ENCODE measurements at regions not wholly inside any gene's neighbourhood (a gene's known extent, or its start where the extent isn't known, plus 50 kb on each side); places are given as distances from the start of the nearest gene placed in this dataset.
A peak's percentile ranks its signal among the peaks of the same experiment; 100 is the strongest.

- H3K9me3 Mint-ChIP-seq (ENCODE audit: low read depth): peaks cover 4% of the 10 kb centered on the region
- peaks cover 7% of the 10 kb centered on the region for H3K36me3 Mint-ChIP-seq
- no peak overlapping the region for H3K4me3 Mint-ChIP-seq
- H3K27ac Mint-ChIP-seq: peak overlapping the region; percentile 83
- H3K4me1 Mint-ChIP-seq (ENCODE audit: low read depth): peaks cover 71% of the 10 kb centered on the region
- no peaks in the 10 kb centered on the region for H3K27me3 Mint-ChIP-seq
These were observed 100.9 kb downstream of the XCL2 start for GRCh38 chr1:168442931-168443330.

- H3K27ac Mint-ChIP-seq: peak overlapping the region; percentile 16
- H3K4me1 Mint-ChIP-seq (ENCODE audit: low read depth): peaks cover 67% of the 10 kb centered on the region
- H3K9me3 Mint-ChIP-seq (ENCODE audit: low read depth): no peaks in the 10 kb centered on the region
- no peak overlapping the region for H3K4me3 Mint-ChIP-seq
- no peaks in the 10 kb centered on the region for H3K27me3 Mint-ChIP-seq
- peaks cover 5% of the 10 kb centered on the region for H3K36me3 Mint-ChIP-seq
These were observed 102.1 kb downstream of the XCL2 start for GRCh38 chr1:168441745-168442144.

GRCh38 chr1:168439456-168440375, 104.1 kb downstream of the XCL2 start:
- peak overlapping the region; percentile 61 for H3K27ac Mint-ChIP-seq
- no peaks in the 10 kb centered on the region for H3K9me3 Mint-ChIP-seq (ENCODE audit: low read depth)
- H3K4me1 Mint-ChIP-seq (ENCODE audit: low read depth): peaks cover 46% of the 10 kb centered on the region
- H3K4me3 Mint-ChIP-seq: peak overlapping the region; percentile 79
- H3K36me3 Mint-ChIP-seq: peaks cover under 1% of the 10 kb centered on the region
- no peaks in the 10 kb centered on the region for H3K27me3 Mint-ChIP-seq

- H3K9me3 Mint-ChIP-seq (ENCODE audit: low read depth): no peaks in the 10 kb centered on the region
- peak overlapping the region; percentile 21 for H3K4me3 Mint-ChIP-seq
- peaks cover 37% of the 10 kb centered on the region for H3K4me1 Mint-ChIP-seq (ENCODE audit: low read depth)
- H3K27ac Mint-ChIP-seq: no peak overlapping the region
- H3K36me3 Mint-ChIP-seq: no peaks in the 10 kb centered on the region
- no peaks in the 10 kb centered on the region for H3K27me3 Mint-ChIP-seq
These were observed 105.2 kb downstream of the XCL2 start for GRCh38 chr1:168438626-168439025.

- Mint-ChIP-seq H3K36me3 (no peaks in the 10 kb centered on the region), H3K27ac (no peak overlapping the region), H3K9me3 (ENCODE audit: low read depth) (no peaks in the 10 kb centered on the region), H3K27me3 (no peaks in the 10 kb centered on the region), H3K4me1 (ENCODE audit: low read depth) (peaks cover 29% of the 10 kb centered on the region), H3K4me3 (no peak overlapping the region)
These were observed 106.0 kb downstream of the XCL2 start for GRCh38 chr1:168437821-168438220.

- Mint-ChIP-seq H3K4me1 (ENCODE audit: low read depth) (peaks cover 15% of the 10 kb centered on the region), H3K4me3 (no peak overlapping the region), H3K27ac (no peak overlapping the region), H3K36me3 (no peaks in the 10 kb centered on the region), H3K27me3 (no peaks in the 10 kb centered on the region), H3K9me3 (ENCODE audit: low read depth) (no peaks in the 10 kb centered on the region)
These were observed 108.4 kb downstream of the XCL2 start for GRCh38 chr1:168435439-168435838.

GRCh38 chr1:168433238-168433637, 110.6 kb downstream of the XCL2 start:
- no peaks in the 10 kb centered on the region for H3K4me1 Mint-ChIP-seq (ENCODE audit: low read depth)
- H3K4me3 Mint-ChIP-seq: no peak overlapping the region
- H3K27me3 Mint-ChIP-seq: no peaks in the 10 kb centered on the region
- H3K27ac Mint-ChIP-seq: no peak overlapping the region
- H3K9me3 Mint-ChIP-seq (ENCODE audit: low read depth): no peaks in the 10 kb centered on the region
- H3K36me3 Mint-ChIP-seq: no peaks in the 10 kb centered on the region

GRCh38 chr1:168431882-168432281, 111.9 kb downstream of the XCL2 start:
- Mint-ChIP-seq H3K4me3 (no peak overlapping the region), H3K27ac (no peak overlapping the region), H3K27me3 (no peaks in the 10 kb centered on the region), H3K9me3 (ENCODE audit: low read depth) (no peaks in the 10 kb centered on the region), H3K4me1 (ENCODE audit: low read depth) (no peaks in the 10 kb centered on the region), H3K36me3 (no peaks in the 10 kb centered on the region)

GRCh38 chr1:168430321-168430720, 113.5 kb downstream of the XCL2 start:
- Mint-ChIP-seq H3K36me3 (no peaks in the 10 kb centered on the region), H3K4me3 (no peak overlapping the region), H3K9me3 (ENCODE audit: low read depth) (no peaks in the 10 kb centered on the region), H3K27ac (no peak overlapping the region), H3K4me1 (ENCODE audit: low read depth) (no peaks in the 10 kb centered on the region), H3K27me3 (no peaks in the 10 kb centered on the region)

GRCh38 chr1:168428063-168428731, 115.6 kb downstream of the XCL2 start:
- peaks cover 4% of the 10 kb centered on the region for H3K9me3 Mint-ChIP-seq (ENCODE audit: low read depth)
- peaks cover 3% of the 10 kb centered on the region for H3K4me1 Mint-ChIP-seq (ENCODE audit: low read depth)
- H3K4me3 Mint-ChIP-seq: no peak overlapping the region
- H3K27ac Mint-ChIP-seq: no peak overlapping the region
- H3K36me3 Mint-ChIP-seq: no peaks in the 10 kb centered on the region
- H3K27me3 Mint-ChIP-seq: no peaks in the 10 kb centered on the region

- Mint-ChIP-seq H3K36me3 (no peaks in the 10 kb centered on the region), H3K9me3 (ENCODE audit: low read depth) (peaks cover 5% of the 10 kb centered on the region), H3K4me1 (ENCODE audit: low read depth) (peaks cover 13% of the 10 kb centered on the region), H3K4me3 (no peak overlapping the region), H3K27ac (no peak overlapping the region), H3K27me3 (no peaks in the 10 kb centered on the region)
These were observed 116.7 kb downstream of the XCL2 start for GRCh38 chr1:168427051-168427450.

- Mint-ChIP-seq H3K9me3 (ENCODE audit: low read depth) (peaks cover 5% of the 10 kb centered on the region), H3K4me1 (ENCODE audit: low read depth) (peaks cover 39% of the 10 kb centered on the region), H3K4me3 (no peak overlapping the region), H3K27me3 (no peaks in the 10 kb centered on the region), H3K36me3 (no peaks in the 10 kb centered on the region), H3K27ac (no peak overlapping the region)
These were observed 119.5 kb downstream of the XCL2 start for GRCh38 chr1:168424281-168424680.

GRCh38 chr1:168422203-168422847, 121.5 kb downstream of the XCL2 start:
- Mint-ChIP-seq H3K4me3 (no peak overlapping the region), H3K4me1 (ENCODE audit: low read depth) (peaks cover 39% of the 10 kb centered on the region), H3K27me3 (no peaks in the 10 kb centered on the region), H3K36me3 (no peaks in the 10 kb centered on the region), H3K27ac (peak overlapping the region; percentile 41), H3K9me3 (ENCODE audit: low read depth) (peaks cover 5% of the 10 kb centered on the region)

- Mint-ChIP-seq H3K27me3 (no peaks in the 10 kb centered on the region), H3K4me3 (peak overlapping the region; percentile 64)
These were observed 122.3 kb downstream of the XCL2 start for GRCh38 chr1:168421399-168422004.

GRCh38 chr1:168420177-168420576, 123.6 kb downstream of the XCL2 start:
- peak overlapping the region; percentile 82 for H3K27ac Mint-ChIP-seq
- H3K27me3 Mint-ChIP-seq: no peaks in the 10 kb centered on the region
- H3K9me3 Mint-ChIP-seq (ENCODE audit: low read depth): peaks cover 5% of the 10 kb centered on the region
- peaks cover 39% of the 10 kb centered on the region for H3K4me1 Mint-ChIP-seq (ENCODE audit: low read depth)
- no peaks in the 10 kb centered on the region for H3K36me3 Mint-ChIP-seq
- H3K4me3 Mint-ChIP-seq: peak overlapping the region; percentile 55

More at GRCh38 chr1:168421399-168422004, 122.3 kb downstream of the XCL2 start:
- peaks cover 5% of the 10 kb centered on the region for H3K9me3 Mint-ChIP-seq (ENCODE audit: low read depth)
- H3K4me1 Mint-ChIP-seq (ENCODE audit: low read depth): peaks cover 39% of the 10 kb centered on the region
- no peaks in the 10 kb centered on the region for H3K36me3 Mint-ChIP-seq
- H3K27ac Mint-ChIP-seq: peak overlapping the region; percentile 82

Data from activated naive CD8-positive, alpha-beta T cell (primary cell).